ENCODE measurements at regions not wholly inside any gene's neighbourhood (a gene's known extent, or its start where the extent isn't known, plus 50 kb on each side); places are given as distances from the start of the nearest gene placed in this dataset.

DNA sequence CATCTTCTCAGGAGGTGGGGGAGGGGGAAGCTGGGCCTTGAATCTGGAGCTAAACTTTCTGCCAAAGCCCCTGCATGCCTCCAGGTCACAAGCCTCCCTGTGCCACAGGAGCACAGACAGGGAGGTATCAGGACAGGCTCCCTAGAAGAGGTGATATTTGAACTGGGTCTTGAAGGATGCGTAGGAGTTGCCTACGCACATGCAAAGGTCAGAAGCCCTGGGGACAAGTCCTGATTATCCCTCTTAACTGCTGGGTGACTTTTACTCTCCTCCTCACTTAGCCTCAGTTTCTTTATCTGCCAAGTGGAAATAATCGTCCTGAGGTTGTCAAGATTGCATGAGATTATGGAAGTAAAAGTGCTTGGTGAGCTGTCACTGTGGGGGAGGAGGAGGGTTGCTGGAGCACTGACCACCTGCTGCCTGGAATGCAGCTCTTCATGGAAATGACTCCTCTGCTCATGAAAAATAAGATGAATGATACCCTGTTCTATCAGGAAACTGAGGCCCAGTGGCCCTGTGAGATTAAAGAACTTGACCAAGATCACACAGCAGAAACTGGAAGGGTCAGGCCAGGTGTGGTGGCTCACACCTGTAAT lies 50.6 kb upstream of the LAPTM5 start:
- TF ChIP-seq MYC (IDR thresholded peaks at IDR 0.05; ENCODE audit: insufficient read depth, insufficient read length, insufficient replicate concordance, low read length, severe bottlenecking) (no peak), SIX5 (IDR thresholded peaks at IDR 0.05; ENCODE audit: low read depth, low read length, severe bottlenecking) (no peak), RFX5 (IDR thresholded peaks at IDR 0.05; ENCODE audit: low read depth, low read length) (no peak), POLR2A (IDR thresholded peaks at IDR 0.05; ENCODE audit: low read depth, low read length) (no peak)
- TF ChIP-seq, protein P1, sequence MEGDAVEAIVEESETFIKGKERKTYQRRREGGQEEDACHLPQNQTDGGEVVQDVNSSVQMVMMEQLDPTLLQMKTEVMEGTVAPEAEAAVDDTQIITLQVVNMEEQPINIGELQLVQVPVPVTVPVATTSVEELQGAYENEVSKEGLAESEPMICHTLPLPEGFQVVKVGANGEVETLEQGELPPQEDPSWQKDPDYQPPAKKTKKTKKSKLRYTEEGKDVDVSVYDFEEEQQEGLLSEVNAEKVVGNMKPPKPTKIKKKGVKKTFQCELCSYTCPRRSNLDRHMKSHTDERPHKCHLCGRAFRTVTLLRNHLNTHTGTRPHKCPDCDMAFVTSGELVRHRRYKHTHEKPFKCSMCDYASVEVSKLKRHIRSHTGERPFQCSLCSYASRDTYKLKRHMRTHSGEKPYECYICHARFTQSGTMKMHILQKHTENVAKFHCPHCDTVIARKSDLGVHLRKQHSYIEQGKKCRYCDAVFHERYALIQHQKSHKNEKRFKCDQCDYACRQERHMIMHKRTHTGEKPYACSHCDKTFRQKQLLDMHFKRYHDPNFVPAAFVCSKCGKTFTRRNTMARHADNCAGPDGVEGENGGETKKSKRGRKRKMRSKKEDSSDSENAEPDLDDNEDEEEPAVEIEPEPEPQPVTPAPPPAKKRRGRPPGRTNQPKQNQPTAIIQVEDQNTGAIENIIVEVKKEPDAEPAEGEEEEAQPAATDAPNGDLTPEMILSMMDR (IDR thresholded peaks at IDR 0.05 in 2 of 3, conservative IDR thresholded peaks at IDR 0.05 in 1 of 3; ENCODE audit: control insufficient read depth in 2 of 3, extremely low read depth in 1 of 3, insufficient read depth in 1 of 3, low read depth in 3 of 3, low read length in 3 of 3): no peak

All from GM12878 (cell line).